HCT116 (cell line): ENCODE measurements at regions not wholly inside any gene's neighbourhood (a gene's known extent, or its start where the extent isn't known, plus 50 kb on each side); places are given as distances from the start of the nearest gene placed in this dataset.

Experiments
- ATF3 ChIP-seq: IDR thresholded peaks from 2 replicates; pipeline ENCODE4 v1.6.1; 2012
- CTCF ChIP-seq, 3 experiments: fragments of 200-600 bp in 1 of 3; sonication (generic) in 1 of 3; IDR thresholded peaks in 2 of 3; conservative IDR thresholded peaks in 1 of 3; 2 replicates each; pipeline ENCODE4 v1.5.1; 2012 to 2017; ENCODE audit warnings: low read depth in 2 of 3, low read length in 2 of 3, antibody characterized with exemption in 1 of 3, borderline replicate concordance in 1 of 3, control low read depth in 1 of 3, mild to moderate bottlenecking in 1 of 3, mixed read lengths in 1 of 3, mixed run types in 1 of 3, moderate library complexity in 1 of 3; ENCODE audit not compliant: insufficient read depth in 1 of 3
- EGR1 ChIP-seq: IDR thresholded peaks from 2 replicates; pipeline ENCODE4 v1.6.1; 2012; ENCODE audit warnings: low read depth
- EZH2 ChIP-seq: fragments of 200-600 bp; sonication (generic); IDR thresholded peaks from 2 replicates; pipeline ENCODE4 v1.6.1; 2017; ENCODE audit warnings: antibody characterized with exemption, mixed run types
- MAX ChIP-seq: IDR thresholded peaks from 2 replicates; pipeline ENCODE4 v1.6.1; 2012
- POLR2A ChIP-seq: IDR thresholded peaks from 2 replicates; pipeline ENCODE4 v1.7.0; 2011; ENCODE audit warnings: borderline replicate concordance; ENCODE audit not compliant: insufficient read depth, insufficient read length; ENCODE audit errors: extremely low read depth
- RAD21 ChIP-seq: IDR thresholded peaks from 2 replicates; pipeline ENCODE4 v1.6.1; 2012; ENCODE audit warnings: low read depth, mild to moderate bottlenecking
- SIN3A ChIP-seq: IDR thresholded peaks from 2 replicates; pipeline ENCODE4 v1.6.1; 2012; ENCODE audit warnings: low read depth
- YY1 ChIP-seq: IDR thresholded peaks from 2 replicates; pipeline ENCODE4 v1.6.1; 2011; ENCODE audit warnings: low read length, low read depth, moderate library complexity, mild to moderate bottlenecking; ENCODE audit not compliant: insufficient replicate concordance; ENCODE audit errors: extremely low read depth
- ZFX ChIP-seq: fragments of 450-650 bp; IDR thresholded peaks from 2 replicates; pipeline ENCODE4 v1.6.1; 2017

GRCh38 chr5:159644053-159644452, 272.2 kb upstream of the ADRA1B start:
- TF ChIP-seq POLR2A (no peak), ZFX (no peak), RAD21 (no peak), ATF3 (no peak), CTCF (IDR thresholded peaks at IDR 0.05 in 2 of 3, conservative IDR thresholded peaks at IDR 0.05 in 1 of 3; ENCODE audit: borderline replicate concordance in 1 of 3, insufficient read depth in 1 of 3, low read depth in 2 of 3, low read length in 2 of 3) (no peak), EZH2 (no peak), YY1 (no peak), EGR1 (no peak), MAX (no peak), SIN3A (no peak)
